ENCODE measurements at regions not wholly inside any gene's neighbourhood (a gene's known extent, or its start where the extent isn't known, plus 50 kb on each side); places are given as distances from the start of the nearest gene placed in this dataset.
A peak's percentile ranks its signal among the peaks of the same experiment; 100 is the strongest.

DNA sequence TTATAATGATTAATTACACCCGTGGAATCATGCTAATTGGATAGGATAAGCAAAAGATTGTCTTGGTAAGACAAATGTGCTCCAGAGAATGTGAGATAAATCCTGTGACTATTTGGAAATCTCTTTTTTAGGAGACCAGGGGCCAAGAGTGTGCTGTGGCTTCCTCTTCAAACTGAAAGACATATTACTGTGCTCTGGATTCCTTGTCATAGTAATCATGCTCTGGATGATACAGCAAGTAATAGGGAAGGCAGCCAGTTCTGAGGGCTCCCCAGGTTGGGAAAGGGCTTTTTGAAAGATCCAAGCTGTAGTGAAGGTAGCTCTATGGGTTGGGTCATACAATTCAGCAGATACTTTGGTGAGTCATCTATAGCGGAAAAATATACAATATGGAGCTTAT, 600.5 kb downstream of the PCDH18 start:
- DNase-seq, result no peak

DNA sequence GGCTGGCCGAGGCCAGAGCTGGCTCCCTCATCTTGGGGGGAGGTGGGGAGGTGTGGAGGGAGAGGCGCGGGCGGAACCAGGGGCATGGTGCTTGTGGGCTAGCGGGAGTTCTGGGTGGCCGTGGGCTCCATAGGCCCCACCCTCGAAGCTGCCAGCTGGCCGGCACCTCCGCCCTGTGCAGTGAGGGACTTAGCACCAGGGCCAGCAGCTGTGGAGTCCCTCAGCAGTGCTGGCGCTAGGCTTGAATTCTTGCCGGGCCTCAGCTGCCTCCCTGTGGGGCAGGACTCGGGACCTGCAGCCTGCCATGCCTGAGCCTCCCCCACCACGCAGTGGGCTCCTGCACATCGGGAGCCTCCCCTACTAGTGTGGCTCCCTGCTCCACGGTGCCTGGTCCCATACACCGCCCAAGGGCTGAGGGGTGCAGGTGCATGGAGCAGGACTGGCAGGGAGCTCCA, 603.3 kb downstream of the PCDH18 start:
- DNase-seq, result no peak

DNA sequence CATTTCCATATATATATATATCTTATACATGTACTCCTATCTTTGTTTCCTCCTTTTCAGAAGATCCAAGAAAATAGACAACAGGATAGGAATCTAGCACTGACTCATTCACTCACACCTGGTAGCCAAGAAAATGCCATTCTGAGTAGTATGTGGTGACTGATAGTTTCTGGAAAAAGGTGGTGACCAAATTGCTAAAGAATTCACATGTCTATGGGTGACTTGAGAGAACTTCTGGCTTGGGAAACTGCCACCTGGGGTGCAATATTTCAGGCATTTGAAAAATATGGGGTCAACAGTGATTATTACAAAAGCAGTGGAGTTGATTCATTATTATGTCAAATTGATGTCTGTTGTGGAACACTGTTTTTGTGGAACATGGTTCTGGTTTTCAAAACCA, 605.1 kb downstream of the PCDH18 start:
- DNase-seq, result no peak

DNA sequence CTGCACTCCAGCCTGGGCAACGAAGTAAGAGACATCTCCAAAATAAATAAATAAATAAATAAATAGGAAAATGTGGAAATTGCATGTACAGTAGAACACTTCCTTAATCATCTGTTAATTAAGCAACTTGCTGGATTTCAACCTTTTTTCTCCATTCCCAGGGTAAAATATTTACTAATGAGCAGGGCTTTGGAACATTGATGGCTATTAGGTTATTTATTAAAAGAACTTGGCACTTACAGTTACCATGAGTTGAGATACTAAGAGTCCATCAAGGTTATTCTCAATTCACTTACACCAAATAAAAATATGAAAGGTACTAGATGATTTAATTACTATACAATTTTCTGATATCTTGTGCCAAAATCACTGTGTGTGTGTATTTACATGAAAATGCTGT, 607.1 kb downstream of the PCDH18 start:
- DNase-seq, result no peak

DNA sequence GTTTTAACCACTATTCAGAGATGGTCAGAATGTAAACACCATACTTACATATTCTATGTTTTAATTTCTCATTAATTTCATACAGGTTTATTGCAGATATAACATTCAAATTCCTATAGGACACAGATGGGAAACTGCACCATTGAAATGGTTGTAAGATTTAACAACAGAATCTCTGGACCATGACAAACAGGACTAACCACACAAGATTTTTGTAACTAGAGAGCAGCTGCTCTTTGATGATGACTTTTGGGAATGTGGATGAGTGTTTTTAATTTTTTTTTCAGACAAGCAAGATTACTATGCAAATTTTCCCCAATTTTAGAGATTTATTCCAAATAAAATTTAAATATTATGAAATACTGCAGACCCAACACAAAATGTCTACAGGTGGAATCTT, 610.2 kb downstream of the PCDH18 start:
- DNase-seq, result no peak

DNA sequence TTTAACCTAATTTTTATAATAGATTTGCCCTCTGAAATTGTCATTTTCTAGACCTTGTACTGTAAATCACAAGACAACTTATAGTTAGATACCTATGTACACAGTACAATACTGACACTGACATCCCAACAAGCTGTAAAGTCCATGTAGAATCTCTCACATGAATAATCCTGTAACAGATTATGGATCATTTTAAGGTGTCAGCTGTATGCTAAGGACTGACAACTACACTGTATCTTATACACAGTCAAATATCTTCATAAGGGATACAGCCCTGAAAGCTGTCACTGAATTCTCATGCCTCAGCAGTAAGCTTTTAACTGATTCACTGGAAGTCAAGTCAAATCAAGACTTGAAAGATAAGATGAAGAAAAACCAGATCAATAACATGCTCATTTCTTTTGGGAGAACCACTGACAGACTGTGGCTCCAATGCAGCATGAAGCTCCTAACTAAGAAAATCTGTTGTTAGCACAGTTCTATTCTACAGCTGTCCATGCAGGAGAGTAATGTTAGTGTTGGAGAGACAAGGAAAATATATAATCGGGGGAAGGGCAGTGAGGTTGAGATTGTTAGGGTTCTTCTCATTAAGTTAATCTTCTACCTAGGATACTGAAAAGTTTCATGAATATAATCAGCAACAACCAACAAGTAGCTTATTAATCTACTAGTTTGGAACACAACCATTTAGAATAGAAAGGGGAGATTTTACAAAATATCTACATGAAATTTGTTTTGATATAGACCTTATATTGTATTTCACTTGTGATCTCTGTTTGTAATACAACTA, 612.0 kb downstream of the PCDH18 start:
- no peak for DNase-seq

DNA sequence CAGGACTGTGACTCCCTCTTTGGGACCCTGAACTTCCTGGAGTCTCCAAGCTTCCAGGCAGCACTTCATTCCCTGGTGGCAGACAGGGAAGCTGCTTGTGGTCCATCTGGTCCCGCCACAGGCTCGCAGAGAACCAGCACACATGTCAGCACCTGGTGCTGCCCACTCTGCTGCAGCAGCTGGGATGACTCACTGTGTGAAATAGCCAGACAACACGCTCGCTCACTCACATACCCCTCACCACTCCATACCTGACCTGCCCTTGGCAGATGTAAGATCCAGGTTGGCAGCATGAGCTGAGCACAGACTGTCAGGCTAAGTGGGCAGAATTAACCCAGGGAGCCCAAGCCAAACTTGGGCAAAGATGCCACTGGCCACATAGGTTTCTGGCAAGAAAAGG, 613.5 kb downstream of the PCDH18 start:
- no peak for DNase-seq

DNA sequence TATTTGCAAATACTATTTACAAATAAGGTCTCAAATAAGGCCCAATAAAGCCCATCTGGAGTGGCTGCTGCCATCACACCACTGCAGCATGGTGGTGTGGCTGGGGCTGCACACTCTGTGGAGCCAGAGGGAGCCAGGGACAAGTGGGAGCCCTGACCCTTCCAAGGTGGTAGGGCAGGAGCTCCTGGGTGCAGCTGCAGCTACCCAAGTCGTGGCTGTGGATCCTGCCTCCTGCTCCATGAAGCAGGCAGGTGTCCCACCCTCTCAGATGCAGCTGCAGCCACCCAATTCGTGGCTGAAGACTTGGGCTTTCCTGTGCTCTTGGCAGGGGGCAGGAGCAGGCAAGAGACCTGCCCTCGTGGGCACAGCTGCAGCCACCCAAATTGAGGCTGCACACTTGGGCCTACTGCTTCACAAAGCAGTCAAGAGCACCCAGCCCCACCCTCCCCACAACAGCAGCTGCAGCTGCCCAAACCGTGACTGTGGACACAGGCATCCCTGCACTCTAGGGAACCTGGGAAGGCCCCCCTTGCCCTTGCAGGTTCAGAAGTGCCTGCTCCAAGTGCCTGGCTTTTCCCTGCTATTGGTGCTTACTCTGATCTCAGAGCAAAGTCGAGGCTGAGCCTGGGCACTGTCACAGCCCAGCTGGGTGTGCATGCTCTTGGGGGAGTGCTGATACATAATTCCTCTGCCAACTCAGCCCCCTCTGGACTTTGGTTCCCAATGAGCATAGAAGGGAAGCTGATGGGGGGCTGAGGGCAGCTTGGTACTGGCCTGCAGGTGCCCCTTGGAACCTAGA, 614.8 kb downstream of the PCDH18 start:
- no peak for DNase-seq

DNA sequence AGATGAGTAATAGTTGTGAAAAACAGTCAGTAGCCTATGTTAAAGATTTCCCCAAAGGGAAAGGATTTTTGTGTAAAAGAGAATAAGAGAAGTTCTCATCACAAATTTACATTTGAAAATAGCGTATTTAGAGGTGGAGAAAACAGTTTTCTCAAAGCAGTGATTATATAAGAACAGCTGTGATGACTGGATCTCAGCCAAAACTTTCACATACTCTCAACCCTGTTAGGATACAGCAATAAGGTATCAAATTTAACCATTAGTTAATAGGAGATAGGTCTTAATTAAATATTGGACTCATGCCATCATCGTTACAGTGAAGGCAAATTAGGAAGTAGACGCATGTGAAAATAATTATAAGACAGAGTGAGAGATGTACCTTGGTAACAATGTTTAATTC, 622.7 kb downstream of the PCDH18 start:
- no peak for DNase-seq

DNA sequence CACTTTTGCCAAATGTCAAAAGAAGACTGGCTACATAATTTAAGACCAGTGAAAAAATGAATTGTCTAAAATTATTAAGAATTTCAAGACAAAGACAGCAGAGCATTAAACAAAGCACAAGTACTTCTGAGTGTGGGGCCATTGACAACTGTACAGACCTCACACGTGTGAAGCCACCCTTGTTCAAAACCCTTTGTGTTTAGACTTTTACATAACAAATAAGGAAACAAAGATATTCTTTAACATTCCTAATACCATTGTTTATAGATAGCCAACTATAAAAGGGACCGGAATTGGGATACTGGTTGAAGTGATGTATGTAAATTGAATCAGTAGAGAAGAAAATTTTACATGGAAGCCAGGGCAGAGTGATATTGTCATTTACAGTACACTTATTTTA, 624.2 kb downstream of the PCDH18 start:
- DNase-seq, result no peak

DNA sequence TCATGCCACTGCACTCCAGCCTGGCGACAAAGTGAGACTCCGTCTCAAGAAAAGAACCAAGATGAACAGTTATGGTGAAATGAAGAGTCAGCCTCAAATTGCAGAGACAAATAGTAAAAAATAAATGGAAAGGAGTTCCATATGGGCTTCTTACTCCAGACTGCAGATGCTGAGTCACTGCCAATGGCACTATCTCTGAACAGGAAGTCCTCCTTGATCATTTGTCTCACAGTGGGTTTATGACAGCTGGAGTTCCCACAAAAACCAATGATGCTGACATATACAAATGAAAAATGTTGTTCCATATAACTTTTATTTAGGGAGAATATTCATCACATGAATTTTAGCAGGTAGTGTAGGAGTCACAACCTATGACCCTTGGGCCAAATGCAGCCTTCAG, 631.6 kb downstream of the PCDH18 start:
- no peak for DNase-seq

DNA sequence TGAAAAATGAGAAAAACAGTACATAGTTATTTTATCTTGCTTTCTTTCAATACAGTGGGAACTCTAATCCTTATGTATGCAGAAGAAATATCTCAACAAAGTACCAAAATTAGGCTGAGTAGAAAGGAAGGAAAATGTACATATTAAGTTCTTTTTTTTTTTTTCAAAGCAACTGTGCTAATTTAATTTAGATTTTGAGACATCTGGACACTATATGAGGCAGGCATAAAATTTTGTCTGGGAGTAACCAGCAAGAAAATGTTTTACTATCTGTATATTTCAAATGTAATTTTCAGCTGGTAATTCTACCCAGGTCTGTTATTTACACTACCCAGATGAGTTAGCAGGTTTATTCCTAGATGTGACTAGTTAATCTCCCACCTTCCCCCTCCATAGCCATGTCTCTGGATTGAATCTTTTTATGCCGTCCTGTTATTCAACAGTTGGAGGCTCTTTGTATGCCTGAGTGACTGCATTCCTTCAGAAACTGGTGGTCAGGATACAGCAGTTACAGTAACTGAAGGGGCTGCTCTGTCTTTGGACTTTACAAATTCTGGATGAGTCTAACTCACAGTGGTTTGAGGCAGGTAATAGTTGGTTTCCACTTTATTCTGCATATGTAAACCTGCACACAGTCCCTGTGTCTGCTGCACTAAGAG, 633.6 kb downstream of the PCDH18 start:
- DNase-seq, result no peak

DNA sequence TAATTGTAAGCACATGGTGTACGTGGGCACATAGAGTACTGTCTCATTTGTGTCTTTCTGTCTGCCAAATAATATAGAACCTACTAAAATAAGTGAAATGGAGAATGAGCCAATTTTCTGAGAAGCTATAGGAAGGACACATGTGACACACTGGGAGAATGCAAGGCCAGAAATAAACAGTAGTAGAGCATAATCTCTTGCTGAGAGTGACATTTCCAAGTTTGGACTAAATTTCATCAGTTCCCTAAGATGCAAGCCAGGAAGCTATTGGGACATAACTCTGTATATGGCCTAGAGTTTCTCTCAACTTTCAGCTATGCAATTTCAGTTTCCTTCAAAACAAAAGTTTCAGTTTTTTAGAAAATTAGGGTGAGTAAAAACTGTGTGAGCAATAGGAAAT, 638.7 kb downstream of the PCDH18 start:
- peak in 2 of 58 donors; percentile 6 for DNase-seq

DNA sequence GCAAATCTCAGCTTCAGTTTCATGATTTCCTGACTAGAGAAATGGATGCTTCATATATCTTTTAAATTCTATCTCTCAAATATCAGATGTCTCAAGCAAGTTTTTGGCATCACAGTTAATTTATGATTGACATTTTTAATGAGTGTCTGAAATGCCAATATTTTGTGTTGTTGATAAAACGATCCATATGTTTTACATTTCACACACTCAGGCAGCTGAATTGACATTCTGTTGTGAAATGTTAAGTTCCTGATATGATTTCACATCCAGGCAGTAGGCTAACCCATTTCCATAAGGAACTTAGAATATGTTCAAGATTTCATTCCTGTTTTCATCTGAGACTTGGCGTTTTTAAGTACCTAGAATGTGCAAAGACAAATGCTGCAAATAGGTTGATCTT, 650.6 kb downstream of the PCDH18 start:
- no peak for DNase-seq

DNA sequence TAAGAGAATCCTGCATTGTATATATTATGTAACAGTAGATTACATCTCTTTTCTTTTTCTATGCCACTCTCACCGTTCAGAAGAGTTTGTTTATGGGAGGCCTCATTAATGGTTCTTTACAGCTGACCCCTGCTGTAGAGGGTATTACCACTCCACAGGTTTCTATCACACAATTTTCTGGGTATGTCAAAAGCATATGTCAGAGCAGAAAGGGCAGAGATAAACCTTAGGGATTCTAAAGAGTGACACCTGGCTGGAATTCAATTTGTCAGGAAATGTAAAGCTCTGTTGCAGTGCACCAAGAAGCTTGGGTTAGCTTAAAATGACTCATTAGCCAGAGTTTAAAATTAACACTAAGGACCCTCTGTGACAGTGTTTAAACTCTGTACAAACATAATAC, 658.7 kb downstream of the PCDH18 start:
- DNase-seq, result no peak

DNA sequence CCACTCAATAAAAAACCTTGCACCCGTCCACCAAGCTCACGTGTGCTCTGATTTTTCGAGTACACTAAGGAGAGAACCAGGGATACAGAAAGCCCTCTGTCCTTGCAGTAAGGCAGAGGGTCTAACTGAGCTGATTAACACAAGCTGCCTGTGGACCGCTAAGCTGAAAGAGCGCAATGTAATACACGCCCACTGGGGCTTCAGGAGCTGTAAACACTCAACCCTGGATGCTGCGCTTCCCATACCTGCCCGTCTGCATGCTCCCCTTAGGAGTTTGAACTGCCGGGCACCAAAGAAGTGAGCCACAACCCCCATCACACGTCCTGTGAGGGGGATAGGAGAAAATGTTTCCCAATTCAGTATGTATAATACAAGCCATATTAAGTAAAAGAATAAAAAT, 664.8 kb downstream of the PCDH18 start:
- no peak for DNase-seq

DNA sequence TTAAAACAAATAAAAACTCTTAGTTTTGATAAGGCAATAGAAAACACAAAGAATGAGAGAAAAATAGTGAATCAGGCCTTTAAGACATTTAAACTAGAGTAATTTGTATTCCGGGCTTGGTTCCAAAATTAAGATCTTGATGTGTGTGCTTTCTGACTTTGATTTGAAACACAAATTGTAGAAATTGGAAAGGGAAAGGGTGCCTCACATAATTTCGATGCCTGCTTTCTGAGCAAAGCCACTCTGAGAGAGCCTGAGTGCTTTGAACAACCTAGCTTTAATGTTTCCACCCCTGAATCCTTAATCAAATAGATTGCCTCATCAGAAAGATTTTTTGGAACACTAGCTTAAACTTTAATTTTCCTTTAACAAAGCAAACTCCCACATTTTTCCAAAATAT, 666.8 kb downstream of the PCDH18 start:
- DNase-seq, result no peak

DNA sequence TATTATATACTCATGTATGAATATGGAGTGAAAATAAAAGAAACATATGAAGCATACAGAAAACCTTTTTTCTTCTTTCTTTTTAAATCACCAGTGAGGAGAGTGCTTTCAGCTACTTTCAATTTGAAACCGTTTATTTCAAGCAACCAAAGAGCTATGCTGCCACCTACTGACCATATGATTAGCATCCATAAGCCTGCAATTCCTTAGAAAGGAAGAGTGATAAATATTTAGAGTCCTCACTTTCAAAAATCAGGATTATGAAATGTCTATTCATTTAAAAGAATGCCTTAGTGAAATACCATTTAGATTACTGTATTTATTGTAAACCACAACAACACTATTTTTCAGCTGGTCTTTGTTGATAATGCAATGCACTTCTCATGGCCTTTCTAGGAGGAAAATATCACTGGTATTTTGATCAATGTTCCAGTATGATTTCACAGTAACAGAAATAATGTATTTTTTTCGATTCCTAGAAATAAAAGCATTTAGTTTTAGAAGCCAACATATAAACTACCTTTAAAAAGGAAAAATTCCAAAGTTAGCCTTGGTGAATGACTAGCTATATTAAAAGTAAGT, 667.6 kb downstream of the PCDH18 start:
- DNase-seq, result peak in 10 of 58 donors; percentile 0 to 61 (median 18)

DNA sequence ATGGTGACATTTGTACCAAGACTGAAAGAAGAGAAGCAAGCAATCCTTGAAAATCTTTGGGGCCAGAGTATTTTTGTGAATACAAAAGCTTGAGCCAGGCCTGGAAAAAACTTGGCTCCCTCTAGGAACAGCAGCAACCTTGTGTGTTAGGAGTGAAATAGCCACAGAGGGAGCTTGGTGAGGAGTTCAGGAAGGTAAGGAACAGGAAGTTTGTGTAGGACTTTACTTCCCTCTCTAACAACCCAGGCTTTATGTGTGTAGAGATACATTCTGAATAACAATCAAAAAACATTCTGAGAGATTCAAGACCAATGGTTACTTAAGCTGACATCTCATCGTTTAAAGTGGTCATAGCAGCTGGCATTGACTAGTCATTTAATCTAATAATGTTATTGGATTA, 668.5 kb downstream of the PCDH18 start:
- no peak for DNase-seq

DNA sequence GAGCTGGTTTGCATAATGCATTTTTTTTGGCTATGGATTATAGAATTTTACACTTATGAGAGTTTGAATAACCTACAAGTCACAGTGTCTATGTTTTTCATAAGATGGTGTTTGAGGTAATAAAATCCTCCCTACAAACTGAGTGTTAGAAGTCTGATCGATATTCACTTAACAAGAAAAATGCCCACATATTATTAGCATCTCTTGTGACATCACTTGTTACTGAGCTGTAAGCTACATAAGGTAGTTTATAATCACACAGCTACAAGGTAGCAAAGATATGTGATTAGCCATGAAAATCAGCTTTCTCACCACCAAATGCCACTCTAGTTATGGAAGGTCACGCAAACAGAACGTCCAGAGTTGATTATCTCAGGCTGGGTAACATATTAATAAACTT, 669.6 kb downstream of the PCDH18 start:
- no peak for DNase-seq

DNA sequence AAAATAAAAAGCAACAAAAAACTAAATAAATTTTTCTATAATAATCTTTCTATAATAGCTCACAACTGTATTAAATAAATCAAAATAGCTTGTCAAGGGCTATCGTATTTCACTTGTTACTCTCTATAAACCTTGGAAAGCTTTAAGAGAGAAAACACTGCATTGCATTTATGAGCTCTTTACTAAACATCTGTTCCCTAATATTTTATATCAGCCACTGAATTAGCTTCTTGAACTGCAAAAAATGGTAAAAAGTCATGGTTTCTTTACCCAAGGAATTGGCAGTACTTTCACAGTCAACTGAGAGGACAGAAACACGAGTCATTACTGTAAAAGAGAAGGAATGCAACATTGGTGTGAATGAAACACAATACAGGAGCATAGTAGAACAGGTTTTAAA, 671.2 kb downstream of the PCDH18 start:
- no peak for DNase-seq

DNA sequence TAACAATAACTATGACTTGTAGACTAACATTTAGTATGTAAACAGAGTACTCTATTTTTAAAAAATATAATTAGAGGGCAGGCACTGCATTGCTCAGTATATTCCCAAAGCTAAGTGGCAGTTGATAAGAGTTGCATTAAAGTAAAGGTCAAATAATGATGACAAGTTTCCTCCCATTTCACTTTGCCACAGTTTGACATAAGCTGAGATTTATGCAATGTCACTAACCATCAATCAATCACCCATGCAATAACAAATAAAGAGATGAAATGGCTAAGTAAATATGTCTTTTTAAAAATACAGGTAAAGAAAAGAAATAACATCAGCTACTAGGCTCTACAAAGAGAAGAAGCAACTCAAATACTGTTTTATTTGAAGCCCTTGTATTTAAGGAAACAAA, 673.4 kb downstream of the PCDH18 start:
- no peak for DNase-seq

Data from anterior cingulate cortex (tissue), 58 donors.